Stimulated activated CD4-positive, alpha-beta T cell treated with anti-CD3 and anti-CD28 coated beads, Interleukin-1b, Interleukin-23, amount 100 ng/mL, for 24 hours (primary cell): ENCODE measurements at regions not wholly inside any gene's neighbourhood (a gene's known extent, or its start where the extent isn't known, plus 50 kb on each side); places are given as distances from the start of the nearest gene placed in this dataset.

ENCODE experiments used
- DNase-seq, 4 experiments: peaks; one replicate each; pipeline ENCODE4 v3.0.0-alpha.2; 2020; ENCODE audit warnings: low read depth in 4 of 4, low spot score in 1 of 4

GRCh38 chr17:31593806-31594205, 202.3 kb downstream of the RAB11FIP4 start:
- no peak for DNase-seq

DNA sequence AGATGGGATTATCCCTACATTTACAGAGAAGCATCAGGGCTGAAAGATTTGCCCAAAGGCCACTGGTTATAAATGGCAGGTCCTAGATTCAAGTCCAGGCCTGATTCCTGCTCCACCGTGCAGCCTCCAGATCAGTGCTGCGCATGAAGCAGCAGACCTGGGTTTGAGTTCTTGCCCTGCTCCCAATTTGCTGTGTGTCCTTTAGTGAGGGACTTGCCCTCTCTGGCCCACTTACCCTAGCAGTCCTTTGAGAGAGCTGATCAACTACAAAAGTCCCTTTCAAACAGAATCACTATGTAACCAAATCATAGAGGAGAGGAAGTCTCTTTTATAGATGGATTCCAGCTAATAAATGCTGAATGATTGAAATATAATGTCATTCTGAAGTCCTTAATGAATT, 200.4 kb downstream of the RAB11FIP4 start:
- no peak for DNase-seq

DNA sequence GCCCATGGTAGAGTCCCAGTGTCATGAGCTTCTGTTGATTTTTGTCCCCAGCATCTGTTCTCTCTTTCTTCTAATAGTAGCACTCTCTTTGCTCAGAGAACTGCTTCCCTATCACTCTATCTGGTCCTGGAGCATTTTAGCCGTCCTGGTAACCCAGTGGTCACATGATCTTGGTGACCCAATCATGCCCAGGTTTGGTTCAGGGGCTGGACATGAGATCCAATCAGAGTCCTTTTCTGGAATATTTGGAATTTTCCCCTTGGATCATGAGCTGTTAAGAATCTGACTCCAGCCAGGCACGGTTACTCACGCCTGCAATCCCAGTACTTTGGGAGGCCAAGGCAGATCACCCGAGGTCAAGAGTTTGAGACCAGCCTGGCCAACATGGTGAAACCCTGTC, 197.0 kb downstream of the RAB11FIP4 start:
- DNase-seq, result no peak

DNA sequence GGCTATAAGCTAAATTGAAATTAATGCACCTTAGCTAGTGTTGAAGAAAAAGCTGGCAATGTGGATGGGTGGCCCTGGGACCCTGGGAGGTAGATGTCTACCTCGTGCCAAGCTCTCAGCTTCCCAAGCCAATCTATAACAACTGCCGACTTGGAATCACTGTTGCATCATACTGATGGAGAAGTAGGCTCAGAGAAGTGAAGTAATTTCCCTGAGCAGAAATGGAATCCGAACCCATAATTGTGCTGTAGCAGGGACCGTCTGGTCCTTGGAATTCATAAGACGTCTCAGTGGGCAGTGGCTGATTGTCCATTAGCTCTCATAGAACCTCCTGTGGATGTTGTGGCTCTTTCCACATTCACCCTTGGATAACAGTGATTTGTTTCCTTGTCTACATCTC, 196.6 kb downstream of the RAB11FIP4 start:
- no peak for DNase-seq
